Liver (tissue), 3 donors: ENCODE measurements at regions not wholly inside any gene's neighbourhood (a gene's known extent, or its start where the extent isn't known, plus 50 kb on each side); places are given as distances from the start of the nearest gene placed in this dataset.

Experiments used
- CTCF ChIP-seq: fragments of 150-350 bp; IDR thresholded peaks from 2 replicates; pipeline ENCODE4 v1.5.1; 2017; ENCODE audit warnings: improper control_type of control experiment, low read depth, low read length; ENCODE audit not compliant: missing input control
- EGR1 ChIP-seq, 2 donors: IDR thresholded peaks; 2 replicates each; pipeline ENCODE4 v1.6.1; 2016 to 2018; ENCODE audit warnings: antibody characterized with exemption in 2 of 2, low read depth in 2 of 2
- FOXA1 ChIP-seq: IDR thresholded peaks from 2 replicates; pipeline ENCODE4 v1.6.1; 2016; ENCODE audit warnings: antibody characterized with exemption
- FOXA2 ChIP-seq: IDR thresholded peaks from 2 replicates; pipeline ENCODE4 v1.6.1; 2016; ENCODE audit warnings: antibody characterized with exemption
- GABPA ChIP-seq, 2 donors: IDR thresholded peaks in 1 of 2; conservative IDR thresholded peaks in 1 of 2; 2 replicates each; pipeline ENCODE4 v1.6.1; 2016; ENCODE audit warnings: antibody characterized with exemption in 2 of 2, mild to moderate bottlenecking in 1 of 2, moderate library complexity in 1 of 2
- HNF4A ChIP-seq, 2 donors: conservative IDR thresholded peaks; 2 replicates each; pipeline ENCODE4 v1.6.1; 2016; ENCODE audit warnings: antibody characterized with exemption in 2 of 2, mild to moderate bottlenecking in 2 of 2
- JUND ChIP-seq, 2 donors: IDR thresholded peaks; 2 replicates each; pipeline ENCODE4 v1.6.1; 2016; ENCODE audit warnings: antibody characterized with exemption in 2 of 2
- MAX ChIP-seq: IDR thresholded peaks from 2 replicates; pipeline ENCODE4 v1.6.1; 2016; ENCODE audit warnings: antibody characterized with exemption
- RAD21 ChIP-seq, 2 donors: IDR thresholded peaks; 2 replicates each; pipeline ENCODE4 v1.6.1; 2016; ENCODE audit warnings: antibody characterized with exemption in 2 of 2, mild to moderate bottlenecking in 2 of 2
- REST ChIP-seq: IDR thresholded peaks from 2 replicates; pipeline ENCODE4 v1.6.1; 2016; ENCODE audit warnings: antibody characterized with exemption, mild to moderate bottlenecking
- RXRA ChIP-seq, 2 donors: IDR thresholded peaks; 2 replicates each; pipeline ENCODE4 v1.6.1; 2017 to 2018; ENCODE audit warnings: antibody characterized with exemption in 2 of 2, mild to moderate bottlenecking in 1 of 2
- SP1 ChIP-seq: IDR thresholded peaks from 2 replicates; pipeline ENCODE4 v1.6.1; 2018; ENCODE audit warnings: antibody characterized with exemption, mild to moderate bottlenecking
- TAF1 ChIP-seq: conservative IDR thresholded peaks from 2 replicates; pipeline ENCODE4 v1.6.1; 2016; ENCODE audit warnings: antibody characterized with exemption, mild to moderate bottlenecking
- YY1 ChIP-seq: IDR thresholded peaks from 2 replicates; pipeline ENCODE4 v1.6.1; 2016; ENCODE audit warnings: antibody characterized with exemption, mild to moderate bottlenecking
- donor health status: healthy.
- donor health status: healthy.

GRCh38 chr3:164851204-164851603 is 227.1 kb downstream of the SI start:
- TF ChIP-seq GABPA (IDR thresholded peaks at IDR 0.05 in 1 of 2, conservative IDR thresholded peaks at IDR 0.05 in 1 of 2), result no peak
- TF ChIP-seq TAF1, result no peak
- TF ChIP-seq EGR1 (IDR thresholded peaks at IDR 0.05; ENCODE audit: low read depth in 2 of 2), result no peak
- TF ChIP-seq CTCF, result no peak
- no peak for TF ChIP-seq JUND (IDR thresholded peaks at IDR 0.05)
- no peak for TF ChIP-seq HNF4A (conservative IDR thresholded peaks at IDR 0.05)
- no peak for TF ChIP-seq FOXA2
- no peak for TF ChIP-seq YY1
- TF ChIP-seq REST, result no peak
- TF ChIP-seq RAD21 (IDR thresholded peaks at IDR 0.05), result no peak
- no peak for TF ChIP-seq MAX
- no peak for TF ChIP-seq SP1
- TF ChIP-seq FOXA1, result no peak
- no peak for TF ChIP-seq RXRA (IDR thresholded peaks at IDR 0.05)
